ENCODE measurements at regions not wholly inside any gene's neighbourhood (a gene's known extent, or its start where the extent isn't known, plus 50 kb on each side); places are given as distances from the start of the nearest gene placed in this dataset.
"Not testable (repeated sequence)": the region's sequence is repeated elsewhere in the genome, so short reads cannot be mapped to it uniquely, and the experiment has no call there.

GRCh38 chr21:20016435-20017005 lies 981.7 kb upstream of the NCAM2 start:
- DNase-seq, result no peak

GRCh38 chr21:20020026-20020425 lies 978.2 kb upstream of the NCAM2 start:
- no peak for DNase-seq

DNA sequence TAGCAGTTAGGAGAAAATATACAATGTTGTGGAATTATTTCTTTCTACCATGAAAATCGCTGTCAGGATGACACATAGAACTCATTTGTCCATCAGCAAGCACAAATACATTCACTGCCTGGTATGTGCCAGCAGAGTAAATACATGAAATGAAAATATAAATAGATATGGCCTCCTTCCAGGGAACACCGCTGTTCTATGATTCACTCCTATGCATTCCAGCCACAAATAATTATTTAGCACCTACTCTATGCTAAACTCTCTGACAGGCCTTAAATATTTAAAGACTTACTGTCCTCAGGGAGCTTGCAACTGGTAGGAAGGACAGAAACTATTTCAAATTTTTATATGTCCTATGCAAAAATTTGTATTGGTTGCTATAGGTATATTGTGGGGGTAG lies 975.0 kb upstream of the NCAM2 start:
- no peak for DNase-seq

GRCh38 chr21:20024741-20025140 lies 973.5 kb upstream of the NCAM2 start:
- DNase-seq, result no peak

GRCh38 chr21:20026543-20026942 lies 971.7 kb upstream of the NCAM2 start:
- DNase-seq, result no peak

DNA sequence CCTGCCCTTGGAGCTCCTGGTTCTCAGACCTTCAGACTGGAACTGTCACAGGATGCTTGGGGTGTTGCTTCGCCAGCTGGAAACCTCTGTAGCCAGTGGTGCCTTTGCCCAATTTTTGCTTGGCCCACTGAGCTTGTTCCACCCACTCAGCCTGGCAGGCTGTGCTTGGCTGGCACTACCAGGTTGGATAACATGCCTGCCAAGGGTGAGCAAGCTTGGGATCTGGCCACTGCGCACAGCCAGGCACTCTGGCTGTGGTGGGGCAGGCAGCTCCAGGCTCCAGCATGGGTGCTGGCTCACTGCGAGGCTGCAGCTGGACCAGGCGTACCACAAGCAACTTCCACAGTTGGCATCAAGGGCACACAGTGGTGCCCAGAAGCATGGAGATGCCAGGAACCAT lies 967.8 kb upstream of the NCAM2 start:
- DNase-seq, result no peak

GRCh38 chr21:20031807-20032206 lies 966.4 kb upstream of the NCAM2 start:
- DNase-seq, result no peak

DNA sequence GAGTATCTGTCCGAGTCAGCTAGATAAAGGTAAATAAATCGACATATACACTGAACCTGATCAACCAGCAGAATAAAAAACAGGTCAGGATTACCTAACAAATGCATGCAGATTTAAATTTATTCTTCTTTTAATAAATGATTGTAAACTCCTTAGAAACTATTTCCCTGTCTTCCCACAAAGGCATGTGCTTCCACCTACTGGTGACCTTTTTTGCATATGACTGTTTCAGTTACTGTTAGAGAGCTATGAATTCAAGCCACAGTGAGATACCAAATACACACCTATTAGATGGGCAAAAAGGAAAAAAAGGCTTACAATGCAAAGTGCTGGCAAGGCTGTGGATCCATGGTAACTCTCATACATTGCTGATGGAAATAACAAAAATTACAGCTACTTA lies 957.4 kb upstream of the NCAM2 start:
- no peak for DNase-seq

DNA sequence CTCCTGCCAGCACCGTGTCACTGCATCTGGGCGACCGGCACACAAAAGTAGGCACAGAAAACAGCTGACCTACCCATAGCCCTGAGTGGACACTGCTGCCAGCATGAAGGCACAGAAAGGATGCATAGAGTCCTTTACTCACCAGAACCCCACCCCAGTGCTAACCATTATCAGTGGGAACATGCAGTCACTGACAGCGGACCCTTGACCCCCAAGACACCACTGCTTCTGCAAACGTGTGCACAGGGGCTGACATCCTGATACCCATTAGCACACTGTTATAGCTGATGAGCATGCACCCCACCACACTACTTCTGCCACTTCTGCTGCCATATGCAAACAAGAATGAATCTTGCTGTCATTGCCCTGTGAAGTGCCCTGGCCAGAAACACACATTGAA lies 953.0 kb upstream of the NCAM2 start:
- DNase-seq, result no peak

DNA sequence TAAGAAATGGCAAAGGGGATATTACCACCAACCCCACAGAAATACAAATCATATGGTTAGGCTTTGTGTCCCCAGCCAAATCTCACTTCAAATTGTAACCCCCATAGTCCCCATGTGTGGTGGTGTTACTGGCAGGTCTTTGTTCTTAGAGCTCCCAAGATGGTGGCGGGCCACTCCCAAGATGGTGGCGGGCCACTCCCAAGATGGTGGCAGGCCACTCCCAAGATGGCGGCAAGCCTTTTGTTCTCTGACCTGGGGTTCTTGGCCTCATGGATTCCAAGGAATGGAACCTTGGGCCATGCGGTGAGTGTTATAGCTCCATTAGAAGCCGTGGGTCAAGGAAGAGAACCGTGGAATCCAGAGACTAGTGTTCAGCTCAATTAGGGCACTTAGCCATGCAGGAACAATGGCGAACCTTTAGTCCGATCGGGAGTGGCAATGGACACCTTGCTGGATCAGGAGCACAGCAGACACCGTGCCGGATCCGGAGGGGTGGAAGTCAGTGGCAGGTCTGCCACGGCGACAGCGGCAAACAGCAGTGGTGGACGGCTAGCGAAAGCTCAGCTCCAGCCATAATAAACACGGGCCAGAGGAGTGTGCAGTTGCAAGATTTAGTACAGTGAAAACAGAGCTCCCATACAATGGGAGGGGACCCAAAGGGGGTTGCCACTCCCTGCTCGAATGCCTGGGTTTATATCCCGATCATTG lies 949.9 kb upstream of the NCAM2 start:
- DNase-seq, result not testable (repeated sequence)

GRCh38 chr21:20083336-20083735 lies 914.9 kb upstream of the NCAM2 start:
- no peak for DNase-seq

GRCh38 chr21:20083925-20084324 lies 914.3 kb upstream of the NCAM2 start:
- no peak for DNase-seq

GRCh38 chr21:20086508-20086907 lies 911.7 kb upstream of the NCAM2 start:
- no peak for DNase-seq

DNA sequence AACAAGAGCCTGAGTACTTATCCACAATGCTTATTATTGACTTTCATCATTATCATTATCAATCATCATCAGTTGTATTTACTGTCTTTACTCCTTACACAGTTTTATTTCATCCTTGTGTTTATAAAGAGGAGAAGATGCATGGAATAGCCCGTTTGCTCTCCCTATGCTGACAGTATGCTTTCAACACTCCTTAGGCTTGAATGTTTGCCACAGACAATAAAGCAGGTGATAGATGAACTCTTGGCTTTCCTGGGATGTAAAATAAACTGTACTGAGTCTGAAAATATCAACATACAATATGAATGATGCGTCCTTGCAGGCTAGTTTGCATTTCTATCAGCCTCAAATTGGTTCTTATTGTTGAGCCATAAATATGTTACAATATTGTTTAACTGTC lies 891.8 kb upstream of the NCAM2 start:
- DNase-seq, result no peak

GRCh38 chr21:20108016-20108415 lies 890.2 kb upstream of the NCAM2 start:
- no peak for DNase-seq

DNA sequence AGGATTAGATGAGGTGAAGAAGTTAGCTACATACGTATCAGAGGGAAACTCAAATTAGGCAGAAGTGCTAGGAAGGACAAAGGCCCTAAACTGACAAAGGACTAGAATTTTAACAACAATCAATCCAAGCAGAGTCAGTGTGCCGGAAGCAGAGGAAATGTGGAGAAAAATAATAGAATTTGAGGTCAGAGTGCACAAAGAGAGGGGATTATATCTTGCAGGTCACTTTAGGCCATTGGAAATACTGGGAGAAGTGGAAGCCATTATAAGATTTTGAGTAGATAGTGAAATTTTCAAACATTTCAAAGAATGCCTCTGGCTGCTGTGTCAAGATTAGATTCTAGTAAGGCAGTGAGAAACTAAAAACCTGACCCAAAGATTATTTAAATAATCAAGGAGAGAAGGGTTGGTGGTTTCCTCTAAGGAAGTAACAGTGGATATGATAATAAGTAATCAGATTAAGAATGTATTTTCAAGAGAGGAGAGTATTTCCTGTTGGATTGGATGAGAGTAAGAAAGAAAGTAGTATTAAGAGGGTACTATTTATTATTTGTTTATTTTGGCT lies 889.2 kb upstream of the NCAM2 start:
- DNase-seq, result no peak

DNA sequence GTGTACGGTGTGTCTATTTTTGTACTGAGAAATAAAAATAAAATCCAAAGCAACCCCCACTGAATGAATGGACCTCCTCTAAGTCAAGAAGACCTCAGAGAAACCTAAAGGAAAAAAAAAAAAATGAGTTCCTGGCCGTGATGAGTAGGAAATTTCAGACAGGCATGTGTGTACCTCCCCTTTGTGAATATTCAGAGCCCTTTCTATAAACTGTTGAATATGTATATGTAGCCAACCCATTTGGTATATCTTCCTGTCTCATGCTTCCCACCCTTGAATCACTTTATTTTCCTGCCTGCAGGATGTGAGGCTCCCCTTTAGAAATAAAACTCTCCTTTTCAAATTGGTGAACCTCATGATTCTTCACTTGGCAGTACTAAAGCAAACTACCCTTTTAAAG lies 887.8 kb upstream of the NCAM2 start:
- DNase-seq, result no peak

GRCh38 chr21:20151741-20152140 lies 846.5 kb upstream of the NCAM2 start:
- no peak for DNase-seq

DNA sequence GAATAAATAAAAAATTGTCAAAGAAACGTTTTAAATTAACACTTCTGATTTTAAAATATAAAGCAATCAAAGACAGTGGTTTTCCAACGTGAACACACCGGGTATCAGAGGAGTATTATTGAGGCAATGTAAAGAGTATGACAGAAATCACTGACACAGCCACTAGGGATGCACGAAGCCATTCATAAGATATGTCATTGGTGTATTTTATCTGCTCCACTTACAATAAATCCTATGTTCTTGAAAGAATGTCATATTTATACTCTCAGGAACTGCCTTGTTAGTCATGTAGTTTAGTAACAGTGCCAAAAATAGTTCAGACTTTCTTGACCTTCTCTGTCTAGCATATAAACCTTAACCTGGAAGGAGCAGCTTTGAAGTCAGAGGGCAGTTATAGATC lies 835.0 kb upstream of the NCAM2 start:
- no peak for DNase-seq

GRCh38 chr21:20167059-20167458 lies 831.1 kb upstream of the NCAM2 start:
- DNase-seq, result no peak

GRCh38 chr21:20169812-20170576 lies 828.2 kb upstream of the NCAM2 start:
- peak; percentile 41 for DNase-seq

DNA sequence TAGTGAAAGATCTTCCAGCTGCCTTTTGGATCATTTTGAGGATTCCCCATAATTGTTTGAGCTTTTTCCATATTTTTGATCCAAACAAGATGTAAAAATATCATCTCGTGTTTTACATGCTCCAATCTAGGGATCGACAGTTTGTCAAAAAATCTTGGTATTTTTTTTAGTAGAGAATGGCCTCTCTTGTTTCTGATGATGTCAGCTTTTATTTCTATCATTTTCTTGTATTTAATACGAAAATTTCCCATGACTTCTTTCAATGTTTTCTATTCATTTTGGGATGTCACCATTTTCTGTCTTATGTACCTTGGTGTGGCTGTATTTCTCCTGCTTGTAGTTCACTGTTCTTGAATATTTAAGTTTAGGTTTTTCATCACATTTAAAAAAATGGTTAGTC lies 812.0 kb upstream of the NCAM2 start:
- no peak for DNase-seq

DNA sequence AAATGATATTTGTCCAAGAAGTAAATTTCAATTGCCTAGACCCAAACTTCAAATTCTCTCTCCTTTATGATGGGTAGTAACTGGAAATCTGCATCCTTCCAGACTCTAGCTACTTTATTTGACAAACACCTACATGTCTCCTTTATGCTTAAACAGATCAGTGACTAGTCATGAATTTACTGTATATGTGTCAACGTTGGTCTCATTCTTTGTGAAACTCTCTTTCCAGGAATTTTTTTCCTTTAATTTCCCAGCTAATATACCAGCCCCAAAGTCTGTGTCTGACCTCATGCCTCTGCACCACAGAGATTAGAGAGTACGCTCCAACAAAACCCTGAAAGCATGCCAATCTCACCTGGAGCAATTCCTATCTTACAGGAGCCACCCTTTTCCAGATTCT lies 811.2 kb upstream of the NCAM2 start:
- DNase-seq, result no peak

GRCh38 chr21:20201323-20201722 lies 796.9 kb upstream of the NCAM2 start:
- DNase-seq, result not testable (repeated sequence)
